ENCODE measurements at regions not wholly inside any gene's neighbourhood (a gene's known extent, or its start where the extent isn't known, plus 50 kb on each side); places are given as distances from the start of the nearest gene placed in this dataset.

GRCh38 chr7:340979-341694 is 51.2 kb downstream of the FOXL3 start:
- no peak for DNase-seq (ENCODE audit: low read depth)

DNA sequence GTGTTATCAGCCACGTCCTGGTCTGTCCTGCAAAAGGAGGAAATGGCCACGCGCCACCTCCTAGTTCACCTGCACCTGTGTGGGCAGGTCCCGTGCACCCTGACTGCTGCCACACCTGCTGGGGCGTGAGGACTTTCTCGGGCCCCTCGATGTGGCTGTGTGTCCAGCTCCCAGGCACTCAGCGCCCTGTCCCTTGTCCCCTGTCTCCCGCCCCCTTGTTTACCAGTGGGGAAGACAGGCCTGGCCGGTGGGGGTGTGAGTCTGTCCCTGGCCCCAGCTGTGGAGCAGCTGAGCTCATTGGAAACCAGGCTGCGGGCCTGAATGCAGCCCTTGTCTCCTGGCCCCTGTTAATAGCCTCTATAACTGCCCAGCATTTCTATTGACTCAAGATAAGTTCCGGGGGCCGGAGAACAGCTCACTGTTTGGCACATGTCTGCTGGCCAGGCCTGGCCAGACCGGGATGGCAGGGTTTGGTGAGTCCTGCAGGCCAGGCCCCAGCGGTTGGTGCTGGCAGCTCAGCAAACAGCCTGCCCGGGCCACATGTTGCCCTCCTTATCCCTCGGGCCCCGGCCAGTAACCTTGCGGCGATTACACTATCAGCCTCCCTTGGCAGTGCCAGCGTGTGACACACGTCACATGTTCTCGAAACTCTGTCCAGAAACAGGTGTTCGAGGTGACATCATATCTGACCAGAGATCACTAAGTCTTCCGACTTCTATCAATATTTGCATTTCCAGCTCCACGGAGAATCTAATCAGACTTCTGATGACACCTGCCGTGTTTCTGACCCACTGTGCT is 52.1 kb downstream of the FOXL3 start:
- DNase-seq (ENCODE audit: low read depth), result no peak

GRCh38 chr7:342681-343216 is 52.8 kb downstream of the FOXL3 start:
- DNase-seq (ENCODE audit: low read depth), result no peak

DNA sequence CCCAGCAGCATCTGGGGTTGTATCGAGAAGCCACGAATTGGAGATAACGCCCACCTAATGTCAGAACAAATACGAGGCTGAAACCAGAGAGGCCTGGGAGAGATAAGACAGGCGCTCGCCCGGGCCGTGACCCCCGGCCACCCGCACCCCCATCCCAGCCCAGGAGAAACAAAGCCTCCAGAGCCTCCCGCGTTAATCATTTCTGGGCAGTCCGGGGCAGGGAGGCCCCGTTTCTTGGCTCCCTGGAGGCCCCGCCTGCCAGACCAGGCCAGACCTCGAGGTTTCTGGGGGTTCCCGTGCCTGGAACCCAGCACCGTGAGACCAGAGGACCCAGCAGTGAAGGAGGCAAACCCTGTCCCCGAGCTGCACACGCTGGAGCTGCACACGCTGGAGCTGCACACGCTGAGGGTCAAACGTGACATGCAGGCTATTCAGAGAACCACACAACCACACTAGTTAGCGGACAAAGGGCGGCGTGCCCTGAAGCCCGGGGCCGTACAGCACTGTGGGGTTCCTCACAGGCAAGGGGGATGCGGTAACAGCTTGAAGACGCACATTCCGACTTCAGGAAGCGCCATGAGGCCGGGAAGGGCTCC is 53.4 kb downstream of the FOXL3 start:
- DNase-seq (ENCODE audit: low read depth), result no peak

- DNase-seq (ENCODE audit: low read depth), result no peak
Measured at GRCh38 chr7:343864-344607, 54.1 kb downstream of the FOXL3 start.

GRCh38 chr7:344608-344994 is 54.6 kb downstream of the FOXL3 start:
- no peak for DNase-seq (ENCODE audit: low read depth)

GRCh38 chr7:346116-346898 is 56.3 kb downstream of the FOXL3 start:
- no peak for DNase-seq (ENCODE audit: low read depth)

- no peak for DNase-seq (ENCODE audit: low read depth)
Measured at GRCh38 chr7:347001-347590, 57.1 kb downstream of the FOXL3 start.

DNA sequence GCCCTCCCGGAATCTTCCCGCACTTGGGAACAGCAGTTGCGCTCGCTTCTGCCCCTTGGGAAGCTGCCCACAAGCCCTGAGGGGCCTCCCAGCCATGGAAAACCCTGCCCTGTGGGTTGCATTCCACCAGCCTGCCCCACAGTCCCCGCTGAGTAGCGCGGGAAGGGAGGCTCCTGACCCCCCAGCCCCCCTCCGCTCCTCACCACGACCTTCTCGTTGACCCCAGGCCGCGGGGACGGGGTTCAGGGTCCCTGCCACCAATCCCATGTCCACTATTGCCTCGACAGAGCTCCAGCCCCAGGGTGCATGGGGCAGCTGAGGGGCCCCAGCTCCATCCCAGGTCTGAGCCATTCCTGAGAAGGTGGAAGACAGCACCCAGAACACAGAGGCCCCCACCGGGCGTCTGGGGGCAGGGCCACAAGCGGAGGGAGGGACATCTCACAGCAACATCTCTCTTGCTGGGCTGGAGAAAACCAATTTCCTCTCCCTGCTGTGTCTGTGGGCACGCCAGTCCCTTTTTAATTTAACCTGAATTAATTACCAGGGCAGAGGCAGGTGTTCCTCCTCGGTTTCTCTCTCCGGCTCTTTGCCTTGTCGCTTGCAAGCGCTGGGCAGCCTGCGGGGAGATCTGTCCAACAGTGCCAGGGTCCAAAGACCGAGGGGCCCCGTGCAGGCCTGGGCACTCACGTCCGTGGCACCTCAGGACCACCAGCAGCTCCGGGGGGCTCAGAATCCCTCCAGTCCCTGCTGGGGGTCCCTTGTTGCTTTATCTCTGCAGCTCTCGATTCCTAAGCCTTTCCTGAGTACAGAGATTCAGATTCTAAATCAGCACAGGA is 57.9 kb downstream of the FOXL3 start:
- no peak for DNase-seq (ENCODE audit: low read depth)

- DNase-seq (ENCODE audit: low read depth), result no peak
Measured at GRCh38 chr7:348480-348844, 58.5 kb downstream of the FOXL3 start.

DNA sequence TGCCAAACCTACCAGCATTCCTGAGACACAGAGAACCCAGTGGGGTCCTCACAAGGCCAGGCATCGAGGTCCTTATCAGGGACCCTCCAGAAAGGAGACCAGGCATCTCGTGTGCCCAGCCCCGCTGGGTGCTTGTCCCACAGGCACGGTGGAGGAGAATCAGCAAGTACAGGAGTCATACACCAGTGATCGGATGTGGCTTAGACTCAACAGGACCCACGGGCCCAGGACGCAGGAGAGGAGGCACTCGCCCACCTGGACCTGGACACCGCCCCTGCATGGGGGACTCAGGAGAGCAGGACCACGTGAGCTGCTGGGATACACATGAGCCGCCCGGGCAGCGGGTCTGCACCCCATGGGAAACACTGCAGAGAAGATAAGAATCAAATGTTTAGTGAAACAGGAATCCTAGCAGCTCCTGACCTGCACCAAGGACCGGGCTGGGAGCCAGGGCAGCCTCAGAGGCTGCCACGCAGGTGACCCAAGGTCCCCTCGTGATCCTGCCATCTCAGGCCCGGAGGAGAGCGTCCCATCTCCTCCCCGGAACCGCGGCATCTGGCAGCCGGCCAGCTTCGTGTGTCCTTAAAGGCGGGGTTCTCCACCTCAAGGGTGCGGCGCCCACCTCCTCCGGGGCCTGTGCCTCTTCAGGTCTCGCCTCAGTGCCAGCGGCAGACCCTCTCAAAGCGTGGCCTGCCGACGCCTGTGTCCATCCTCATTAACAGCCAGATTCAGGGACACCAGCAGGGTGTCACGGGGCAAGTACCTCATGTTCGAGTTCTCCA is 59.2 kb downstream of the FOXL3 start:
- DNase-seq (ENCODE audit: low read depth), result no peak

- peak; percentile 43 for DNase-seq (ENCODE audit: low read depth)
Measured at GRCh38 chr7:351256-351655, 61.3 kb downstream of the FOXL3 start.

GRCh38 chr7:351681-352480 is 61.9 kb downstream of the FOXL3 start:
- peak; percentile 38 for DNase-seq (ENCODE audit: low read depth)

- no peak for DNase-seq (ENCODE audit: low read depth)
Measured at GRCh38 chr7:353746-354325, 63.9 kb downstream of the FOXL3 start.

- DNase-seq (ENCODE audit: low read depth), result no peak
Measured at GRCh38 chr7:354597-355470, 64.9 kb downstream of the FOXL3 start.

GRCh38 chr7:355568-355967 is 65.6 kb downstream of the FOXL3 start:
- no peak for DNase-seq (ENCODE audit: low read depth)

GRCh38 chr7:356087-356486 is 66.1 kb downstream of the FOXL3 start:
- no peak for DNase-seq (ENCODE audit: low read depth)

Measured in T follicular helper cell (primary cell).